GM23338 (cell line): ENCODE measurements at regions not wholly inside any gene's neighbourhood (a gene's known extent, or its start where the extent isn't known, plus 50 kb on each side); places are given as distances from the start of the nearest gene placed in this dataset.
A peak's percentile ranks its signal among the peaks of the same experiment; 100 is the strongest.

ENCODE experiments used
- ATAC-seq: fragments of 200-7000 bp; cut with Tn5 transposase; 3 replicates; pipeline ENCODE4 v1.9.1; 2020
- DNase-seq: peaks from one replicate; pipeline ENCODE4 v3.0.0-alpha.2; 2015; ENCODE audit warnings: low spot score
- H2AFZ ChIP-seq: fragments of 200-600 bp; sonication (generic); 2 replicates; pipeline ENCODE4 v1.8.0; 2016; ENCODE audit warnings: antibody characterized with exemption, mild to moderate bottlenecking, moderate library complexity
- H3F3A ChIP-seq: fragments of 200-600 bp; sonication (generic); replicated peaks from 2 replicates; pipeline ENCODE4 v1.8.0; 2017; ENCODE audit warnings: antibody characterized with exemption, mixed run types, low read depth
- H3K27ac ChIP-seq: fragments of 200-600 bp; sonication (generic); 2 replicates; pipeline ENCODE4 v1.6.1; 2016; ENCODE audit warnings: low read depth
- H3K27me3 ChIP-seq: fragments of 200-600 bp; sonication (generic); 2 replicates; pipeline ENCODE4 v1.8.0; 2016; ENCODE audit warnings: mild to moderate bottlenecking, mixed run types, moderate library complexity; ENCODE audit not compliant: insufficient read depth
- H3K36me3 ChIP-seq: fragments of 200-600 bp; sonication (generic); 2 replicates; pipeline ENCODE4 v1.8.0; 2016; ENCODE audit warnings: mild to moderate bottlenecking; ENCODE audit not compliant: insufficient read depth
- H3K4me1 ChIP-seq: fragments of 200-600 bp; sonication (generic); 2 replicates; pipeline ENCODE4 v1.8.0; 2016; ENCODE audit warnings: mild to moderate bottlenecking, moderate library complexity; ENCODE audit not compliant: insufficient read depth
- H3K4me2 ChIP-seq: fragments of 200-600 bp; sonication (generic); 2 replicates; pipeline ENCODE4 v1.7.1; 2017; ENCODE audit warnings: mixed run types
- H3K4me3 ChIP-seq: fragments of 200-600 bp; sonication (generic); 2 replicates; pipeline ENCODE4 v1.6.1; 2016; ENCODE audit warnings: mixed run types
- H3K79me2 ChIP-seq: fragments of 200-600 bp; sonication (generic); replicated peaks from 2 replicates; pipeline ENCODE4 v1.8.0; 2017; ENCODE audit warnings: mild to moderate bottlenecking; ENCODE audit not compliant: insufficient read depth
- H3K9me2 ChIP-seq: fragments of 200-600 bp; sonication (generic); 2 replicates; pipeline ENCODE4 v1.8.0; 2017; ENCODE audit not compliant: insufficient read depth
- H4K20me1 ChIP-seq: fragments of 200-600 bp; sonication (generic); replicated peaks from 2 replicates; pipeline ENCODE4 v1.8.0; 2017; ENCODE audit warnings: mild to moderate bottlenecking; ENCODE audit not compliant: insufficient read depth
- H3K27ac Mint-ChIP-seq: 2 replicates; pipeline ENCODE4 v1.8.0; 2020; ENCODE audit warnings: inconsistent platforms, mild to moderate bottlenecking, moderate library complexity, mixed read lengths
- H3K27me3 Mint-ChIP-seq: 3 replicates; pipeline ENCODE4 v1.8.0; 2022; ENCODE audit warnings: low read depth, mild to moderate bottlenecking, moderate library complexity, mixed read lengths, inconsistent platforms; ENCODE audit not compliant: insufficient read depth, poor library complexity
- H3K36me3 Mint-ChIP-seq: 3 replicates; pipeline ENCODE4 v1.8.0; 2021; ENCODE audit warnings: low read depth, mild to moderate bottlenecking, inconsistent platforms, moderate library complexity, mixed read lengths
- H3K4me1 Mint-ChIP-seq: 3 replicates; pipeline ENCODE4 v1.8.0; 2020; ENCODE audit warnings: mild to moderate bottlenecking, inconsistent platforms, mixed read lengths
- H3K4me3 Mint-ChIP-seq: 3 replicates; pipeline ENCODE4 v1.8.0; 2021; ENCODE audit warnings: moderate library complexity, mild to moderate bottlenecking, inconsistent platforms, mixed read lengths
- H3K9me3 Mint-ChIP-seq: 3 replicates; pipeline ENCODE4 v1.8.0; 2020; ENCODE audit warnings: moderate library complexity, mild to moderate bottlenecking, inconsistent platforms, mixed read lengths
- CTCF ChIP-seq, 2 experiments: fragments of 200-600 bp in 1 of 2; sonication (generic) in 1 of 2; conservative IDR thresholded peaks; 2 replicates each; pipeline versions ENCODE4 v1.5.1 to v1.6.1; 2016 to 2017; ENCODE audit warnings: antibody characterized with exemption in 2 of 2, low read depth in 2 of 2, mild to moderate bottlenecking in 2 of 2, moderate library complexity in 1 of 2
- ETS1 ChIP-seq: IDR thresholded peaks from 2 replicates; pipeline ENCODE4 v1.6.1; 2016; ENCODE audit warnings: antibody characterized with exemption
- JUNB ChIP-seq: IDR thresholded peaks from one replicate; pipeline ENCODE4 v1.6.1; 2016; ENCODE audit warnings: antibody characterized with exemption; ENCODE audit not compliant: unreplicated experiment
- NANOG ChIP-seq: IDR thresholded peaks from 2 replicates; pipeline ENCODE4 v1.6.1; 2016; ENCODE audit warnings: antibody characterized with exemption, borderline replicate concordance
- POLR2AphosphoS5 ChIP-seq: IDR thresholded peaks from 2 replicates; pipeline ENCODE4 v1.6.1; 2016; ENCODE audit warnings: antibody characterized with exemption, low read depth
- REST ChIP-seq: IDR thresholded peaks from one replicate; pipeline ENCODE4 v1.6.1; 2018; ENCODE audit warnings: antibody characterized with exemption; ENCODE audit not compliant: unreplicated experiment
- STAT1 ChIP-seq: IDR thresholded peaks from one replicate; pipeline ENCODE4 v1.6.1; 2016; ENCODE audit warnings: antibody characterized with exemption; ENCODE audit not compliant: unreplicated experiment

GRCh38 chr2:18924886-18925285, 335.5 kb upstream of the NT5C1B start:
- Histone ChIP-seq H3K9me2 (no peaks in the 10 kb centered on the region; the same call in 1 of the 2 replicates), H3K4me1 (peaks cover 18% of the 10 kb centered on the region), H3K36me3 (no peaks in the 10 kb centered on the region; the same call in 1 of the 2 replicates), H3F3A (no peaks in the 10 kb centered on the region), H3K27ac (no peak overlapping the region), H3K4me3 (no peak overlapping the region), H2AFZ (no peak overlapping the region), H3K79me2 (no peaks in the 10 kb centered on the region), H3K4me2 (peak overlapping the region; percentile 31; the same call in 1 of the 2 replicates), H3K27me3 (no peaks in the 10 kb centered on the region), H4K20me1 (no peaks in the 10 kb centered on the region)
- TF ChIP-seq NANOG (no peak), ETS1 (no peak)
- H3K27ac Mint-ChIP-seq: no peak overlapping the region
- no peak for ATAC-seq
- no peak for DNase-seq
- peaks cover 7% of the 10 kb centered on the region for H3K9me3 Mint-ChIP-seq
- H3K36me3 Mint-ChIP-seq: peaks cover 3% of the 10 kb centered on the region; the same call in 1 of the 3 replicates
- peaks cover 7% of the 10 kb centered on the region for H3K27me3 Mint-ChIP-seq
- H3K4me1 Mint-ChIP-seq: peaks cover 6% of the 10 kb centered on the region; the same call in 2 of the 3 replicates
- no peak overlapping the region for H3K4me3 Mint-ChIP-seq

- ATAC-seq: no peak
- H3K27me3 Mint-ChIP-seq: peaks cover 7% of the 10 kb centered on the region
- Histone ChIP-seq H4K20me1 (no peaks in the 10 kb centered on the region), H3K4me1 (peaks cover 18% of the 10 kb centered on the region), H3F3A (no peaks in the 10 kb centered on the region), H3K4me2 (no peak overlapping the region), H3K79me2 (no peaks in the 10 kb centered on the region), H3K36me3 (no peaks in the 10 kb centered on the region; the same call in 1 of the 2 replicates), H3K27ac (no peak overlapping the region), H3K9me2 (no peaks in the 10 kb centered on the region; the same call in 1 of the 2 replicates), H3K4me3 (no peak overlapping the region), H3K27me3 (no peaks in the 10 kb centered on the region), H2AFZ (no peak overlapping the region)
- peaks cover 6% of the 10 kb centered on the region; the same call in 2 of the 3 replicates for H3K4me1 Mint-ChIP-seq
- H3K9me3 Mint-ChIP-seq: peaks cover 7% of the 10 kb centered on the region
- H3K27ac Mint-ChIP-seq: peak overlapping the region; percentile 32
- no peak for DNase-seq
- no peak for TF ChIP-seq CTCF (conservative IDR thresholded peaks at IDR 0.05; ENCODE audit: low read depth in 2 of 2)
- no peak for TF ChIP-seq POLR2AphosphoS5
- TF ChIP-seq JUNB: no peak
- no peak for TF ChIP-seq STAT1
- TF ChIP-seq REST: no peak
- H3K4me3 Mint-ChIP-seq: no peak overlapping the region
- peaks cover 3% of the 10 kb centered on the region; the same call in 1 of the 3 replicates for H3K36me3 Mint-ChIP-seq
Measured at GRCh38 chr2:18924386-18924785, 335.0 kb upstream of the NT5C1B start.
